Erythroblast (primary cell): ENCODE measurements at regions not wholly inside any gene's neighbourhood (a gene's known extent, or its start where the extent isn't known, plus 50 kb on each side); places are given as distances from the start of the nearest gene placed in this dataset.

Source experiments
- GATA1 ChIP-seq: IDR thresholded peaks from 2 replicates; pipeline ENCODE4 v1.6.1; 2011; ENCODE audit warnings: low read depth, mild to moderate bottlenecking, control low read depth, low read length, moderate library complexity
- POLR2A ChIP-seq: IDR thresholded peaks from 2 replicates; pipeline ENCODE4 v1.6.1; 2011; ENCODE audit warnings: mild to moderate bottlenecking, low read length

DNA sequence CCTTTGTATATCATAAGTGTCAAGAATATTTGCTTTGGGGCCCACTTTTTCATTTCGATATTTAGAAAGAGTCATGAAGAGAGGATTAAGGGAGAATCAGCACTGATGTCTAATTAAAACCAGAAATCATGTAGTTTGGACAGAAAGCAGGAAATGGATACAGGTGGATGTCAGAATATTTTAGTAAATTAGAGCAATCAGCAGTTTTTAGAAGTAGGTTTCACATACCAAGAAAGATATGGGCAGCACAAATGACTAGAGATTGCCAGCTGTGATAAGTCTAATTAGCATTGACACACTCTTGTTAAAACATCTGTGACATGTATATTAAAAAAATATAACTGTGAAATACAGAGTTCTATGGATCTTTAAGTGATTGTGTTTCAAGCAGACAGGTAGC lies 180.8 kb upstream of the POM121L12 start:
- TF ChIP-seq POLR2A, result no peak
- no peak for TF ChIP-seq GATA1
